HG03108 (cell line): ENCODE measurements at regions not wholly inside any gene's neighbourhood (a gene's known extent, or its start where the extent isn't known, plus 50 kb on each side); places are given as distances from the start of the nearest gene placed in this dataset.

Experiments
- ATAC-seq: cut with Tn5 transposase; IDR thresholded peaks from one replicate; pipeline ENCODE4 v1.9.1; 2021; ENCODE audit warnings: moderate library complexity; ENCODE audit not compliant: unreplicated experiment

GRCh38 chr1:60488847-60489246, 415.3 kb upstream of the C1orf87 start:
- ATAC-seq, result no peak

- no peak for ATAC-seq
Observed at GRCh38 chr1:60487565-60488345, 414.2 kb upstream of the C1orf87 start.

- no peak for ATAC-seq
Observed at GRCh38 chr1:60483509-60483908, 409.9 kb upstream of the C1orf87 start.

- no peak for ATAC-seq
Observed at GRCh38 chr1:60470246-60470645, 396.7 kb upstream of the C1orf87 start.

- ATAC-seq, result no peak
Observed at GRCh38 chr1:60463786-60464185, 390.2 kb upstream of the C1orf87 start.

GRCh38 chr1:60463146-60463545, 389.6 kb upstream of the C1orf87 start:
- ATAC-seq, result no peak

GRCh38 chr1:60461925-60462595, 388.5 kb upstream of the C1orf87 start:
- no peak for ATAC-seq

- ATAC-seq, result no peak
Observed at GRCh38 chr1:60458111-60458510, 384.5 kb upstream of the C1orf87 start.

- ATAC-seq, result no peak
Observed at GRCh38 chr1:60449876-60450275, 376.3 kb upstream of the C1orf87 start.

- no peak for ATAC-seq
Observed at GRCh38 chr1:60448850-60449249, 375.3 kb upstream of the C1orf87 start.

GRCh38 chr1:60444680-60445079, 371.1 kb upstream of the C1orf87 start:
- no peak for ATAC-seq

- ATAC-seq, result no peak
Observed at GRCh38 chr1:60436186-60436585, 362.6 kb upstream of the C1orf87 start.

GRCh38 chr1:60431593-60431992, 358.0 kb upstream of the C1orf87 start:
- ATAC-seq, result no peak

- no peak for ATAC-seq
Observed at GRCh38 chr1:60430375-60430774, 356.8 kb upstream of the C1orf87 start.

- ATAC-seq, result no peak
Observed at GRCh38 chr1:60428127-60428526, 354.6 kb upstream of the C1orf87 start.

GRCh38 chr1:60427701-60428100, 354.1 kb upstream of the C1orf87 start:
- ATAC-seq, result no peak

- no peak for ATAC-seq
Observed at GRCh38 chr1:60427194-60427593, 353.6 kb upstream of the C1orf87 start.

- no peak for ATAC-seq
Observed at GRCh38 chr1:60425528-60425927, 352.0 kb upstream of the C1orf87 start.

GRCh38 chr1:60423146-60423780, 349.7 kb upstream of the C1orf87 start:
- no peak for ATAC-seq

GRCh38 chr1:60421965-60422364, 348.4 kb upstream of the C1orf87 start:
- ATAC-seq, result no peak

GRCh38 chr1:60419023-60419422, 345.5 kb upstream of the C1orf87 start:
- ATAC-seq, result no peak

GRCh38 chr1:60415696-60416095, 342.1 kb upstream of the C1orf87 start:
- no peak for ATAC-seq
